ENCODE measurements at regions not wholly inside any gene's neighbourhood (a gene's known extent, or its start where the extent isn't known, plus 50 kb on each side); places are given as distances from the start of the nearest gene placed in this dataset.

GRCh38 chr2:84175340-84175739 lies 283.7 kb downstream of the SUCLG1 start:
- TF ChIP-seq CTCF (IDR thresholded peaks at IDR 0.05) (no peak), POLR2AphosphoS5 (IDR thresholded peaks at IDR 0.05) (no peak), POLR2A (IDR thresholded peaks at IDR 0.05) (no peak)

All from breast epithelium (tissue), 3 donors.